Renal cortex interstitium (tissue), 11 donors: ENCODE measurements at regions not wholly inside any gene's neighbourhood (a gene's known extent, or its start where the extent isn't known, plus 50 kb on each side); places are given as distances from the start of the nearest gene placed in this dataset.

Source experiments
- DNase-seq, 11 donors: peaks; one replicate each; pipeline ENCODE4 v3.0.0-alpha.2; 2013; ENCODE audit warnings: low read depth in 9 of 11, low spot score in 4 of 11; ENCODE audit errors: extremely low read depth in 1 of 11

- no peak for DNase-seq
These were observed 600.8 kb downstream of the IGSF11 start for GRCh38 chr3:118433825-118434224.

- no peak for DNase-seq
These were observed 598.7 kb downstream of the IGSF11 start for GRCh38 chr3:118435851-118436350.

GRCh38 chr3:118436697-118437262 lies 597.9 kb downstream of the IGSF11 start:
- no peak for DNase-seq

- DNase-seq: no peak
These were observed 589.6 kb downstream of the IGSF11 start for GRCh38 chr3:118445036-118445435.

GRCh38 chr3:118447339-118447738 lies 587.3 kb downstream of the IGSF11 start:
- DNase-seq: no peak

GRCh38 chr3:118466795-118467330 lies 567.8 kb downstream of the IGSF11 start:
- DNase-seq: no peak

GRCh38 chr3:118468801-118469200 lies 565.8 kb downstream of the IGSF11 start:
- DNase-seq: no peak

- DNase-seq: no peak
These were observed 562.1 kb downstream of the IGSF11 start for GRCh38 chr3:118472586-118472985.

GRCh38 chr3:118473343-118473742 lies 561.3 kb downstream of the IGSF11 start:
- DNase-seq: no peak

GRCh38 chr3:118476885-118477618 lies 557.6 kb downstream of the IGSF11 start:
- no peak for DNase-seq

GRCh38 chr3:118477768-118478167 lies 556.9 kb downstream of the IGSF11 start:
- no peak for DNase-seq

GRCh38 chr3:118478706-118479276 lies 555.9 kb downstream of the IGSF11 start:
- DNase-seq: no peak

GRCh38 chr3:118479376-118479775 lies 555.3 kb downstream of the IGSF11 start:
- no peak for DNase-seq

GRCh38 chr3:118480101-118480860 lies 554.4 kb downstream of the IGSF11 start:
- no peak for DNase-seq

- DNase-seq: no peak
These were observed 549.0 kb downstream of the IGSF11 start for GRCh38 chr3:118485693-118486092.

- no peak for DNase-seq
These were observed 546.9 kb downstream of the IGSF11 start for GRCh38 chr3:118487734-118488133.

- DNase-seq: no peak
These were observed 545.9 kb downstream of the IGSF11 start for GRCh38 chr3:118488732-118489131.

GRCh38 chr3:118495206-118495605 lies 539.4 kb downstream of the IGSF11 start:
- DNase-seq: no peak

- DNase-seq: no peak
These were observed 537.4 kb downstream of the IGSF11 start for GRCh38 chr3:118497274-118497673.
